ENCODE measurements at regions not wholly inside any gene's neighbourhood (a gene's known extent, or its start where the extent isn't known, plus 50 kb on each side); places are given as distances from the start of the nearest gene placed in this dataset.
A peak's percentile ranks its signal among the peaks of the same experiment; 100 is the strongest.

GRCh38 chr10:120327675-120328074 is 129.4 kb upstream of the PLPP4 start:
- intact Hi-C loops (cut with DNase I): no loop called here
- WGBS, 2 donors: 63 to 74% methylated on average over 3 of the region's 3 CpGs

GRCh38 chr10:120328647-120329046 is 128.4 kb upstream of the PLPP4 start:
- Histone ChIP-seq H3K9me3 (no peaks in the 10 kb centered on the region), H3K4me3 (replicated peaks in 1 of 3) (no peak overlapping the region), H3K4me1 (no peaks in the 10 kb centered on the region), H3K27ac (no peak overlapping the region), H3K36me3 (no peaks in the 10 kb centered on the region), H3K27me3 (no peaks in the 10 kb centered on the region)
- intact Hi-C loops (cut with DNase I): no loop called here
- WGBS, 2 donors: 60 to 73% methylated on average over 3 of the region's 3 CpGs
- no peak for TF ChIP-seq CTCF (IDR thresholded peaks at IDR 0.05)
- TF ChIP-seq POLR2A (IDR thresholded peaks at IDR 0.05): no peak
- no peak for DNase-seq

More at GRCh38 chr10:120327675-120328074, 129.4 kb upstream of the PLPP4 start:
- no peak for DNase-seq
- Histone ChIP-seq H3K4me3 (replicated peaks in 1 of 3) (no peak overlapping the region), H3K36me3 (no peaks in the 10 kb centered on the region), H3K9me3 (no peaks in the 10 kb centered on the region), H3K4me1 (no peaks in the 10 kb centered on the region), H3K27me3 (no peaks in the 10 kb centered on the region), H3K27ac (no peak overlapping the region)
- no peak for TF ChIP-seq POLR2A (IDR thresholded peaks at IDR 0.05)
- no peak for TF ChIP-seq CTCF (IDR thresholded peaks at IDR 0.05)

GRCh38 chr10:120335553-120335952 is 121.5 kb upstream of the PLPP4 start:
- H3K4me3 ChIP-seq (replicated peaks in 1 of 3): no peak overlapping the region
- no peaks in the 10 kb centered on the region for H3K36me3 ChIP-seq
- DNase-seq: no peak
- no peak for TF ChIP-seq POLR2A (IDR thresholded peaks at IDR 0.05)
- 79 to 80% methylated on average over 3 of the region's 3 CpGs for WGBS, 2 donors
- no peak overlapping the region for H3K27ac ChIP-seq
- no peaks in the 10 kb centered on the region for H3K27me3 ChIP-seq
- H3K9me3 ChIP-seq: no peaks in the 10 kb centered on the region
- intact Hi-C loops (cut with DNase I): no loop called here
- no peaks in the 10 kb centered on the region for H3K4me1 ChIP-seq

- Histone ChIP-seq H3K27ac (no peak overlapping the region), H3K4me1 (no peaks in the 10 kb centered on the region), H3K36me3 (no peaks in the 10 kb centered on the region), H3K9me3 (no peaks in the 10 kb centered on the region), H3K4me3 (replicated peaks in 1 of 3) (no peak overlapping the region), H3K27me3 (no peaks in the 10 kb centered on the region)
- intact Hi-C loops (cut with DNase I): no loop called here
- TF ChIP-seq CTCF (IDR thresholded peaks at IDR 0.05) (no peak), POLR2A (IDR thresholded peaks at IDR 0.05) (no peak)
- no peak for DNase-seq
These were observed 120.6 kb upstream of the PLPP4 start for GRCh38 chr10:120336306-120336910.

- Histone ChIP-seq H3K36me3 (no peaks in the 10 kb centered on the region), H3K9me3 (no peaks in the 10 kb centered on the region), H3K27ac (no peak overlapping the region), H3K4me3 (replicated peaks in 1 of 3) (no peak overlapping the region), H3K4me1 (no peaks in the 10 kb centered on the region), H3K27me3 (no peaks in the 10 kb centered on the region)
- DNase-seq: peak; percentile 8 to 42
- intact Hi-C loops (cut with DNase I): no loop called here
- 6 to 15% methylated on average over 4 of the region's 4 CpGs for WGBS, 2 donors
- TF ChIP-seq POLR2A (IDR thresholded peaks at IDR 0.05) (no peak), CTCF (IDR thresholded peaks at IDR 0.05) (peak; percentile 14 to 63 (median 37))
These were observed 120.0 kb upstream of the PLPP4 start for GRCh38 chr10:120336911-120337540.

Data from thyroid gland (tissue), 4 donors.